ENCODE measurements at regions not wholly inside any gene's neighbourhood (a gene's known extent, or its start where the extent isn't known, plus 50 kb on each side); places are given as distances from the start of the nearest gene placed in this dataset.
"Not testable (repeated sequence)": the region's sequence is repeated elsewhere in the genome, so short reads cannot be mapped to it uniquely, and the experiment has no call there.

- H3K4me3 ChIP-seq (ENCODE audit: low read depth, low read length) = no peak overlapping the region
- no peaks in the 10 kb centered on the region for H3K79me2 ChIP-seq (ENCODE audit: control insufficient read depth, insufficient read depth, low read length, unreplicated experiment)
- H3K27ac ChIP-seq (ENCODE audit: low read depth, low read length) = no peak overlapping the region
- no peaks in the 10 kb centered on the region for H3K4me1 ChIP-seq (ENCODE audit: control insufficient read depth, insufficient read depth, low read length, unreplicated experiment)
- H3K27me3 ChIP-seq (ENCODE audit: insufficient read depth, low read length) = no peaks in the 10 kb centered on the region
- no peaks in the 10 kb centered on the region for H3K36me3 ChIP-seq (ENCODE audit: insufficient read depth, low read length)
- H2AFZ ChIP-seq (ENCODE audit: low read length, unreplicated experiment) = no peak overlapping the region
Observed at GRCh38 chr10:29774475-29774874, 139.7 kb upstream of the SVIL start.

- Histone ChIP-seq H3K4me1 (ENCODE audit: control insufficient read depth, insufficient read depth, low read length, unreplicated experiment) (no peaks in the 10 kb centered on the region), H3K27me3 (ENCODE audit: insufficient read depth, low read length) (no peaks in the 10 kb centered on the region), H3K36me3 (ENCODE audit: insufficient read depth, low read length) (no peaks in the 10 kb centered on the region), H2AFZ (ENCODE audit: low read length, unreplicated experiment) (no peak overlapping the region), H3K4me3 (ENCODE audit: low read depth, low read length) (no peak overlapping the region), H3K27ac (ENCODE audit: low read depth, low read length) (no peak overlapping the region), H3K79me2 (ENCODE audit: control insufficient read depth, insufficient read depth, low read length, unreplicated experiment) (no peaks in the 10 kb centered on the region)
Observed at GRCh38 chr10:29773675-29774091, 138.9 kb upstream of the SVIL start.

GRCh38 chr10:29772403-29772802 is 137.6 kb upstream of the SVIL start:
- Histone ChIP-seq H2AFZ (ENCODE audit: low read length, unreplicated experiment) (no peak overlapping the region), H3K4me3 (ENCODE audit: low read depth, low read length) (no peak overlapping the region), H3K4me1 (ENCODE audit: control insufficient read depth, insufficient read depth, low read length, unreplicated experiment) (no peaks in the 10 kb centered on the region), H3K27ac (ENCODE audit: low read depth, low read length) (no peak overlapping the region), H3K36me3 (ENCODE audit: insufficient read depth, low read length) (no peaks in the 10 kb centered on the region), H3K27me3 (ENCODE audit: insufficient read depth, low read length) (no peaks in the 10 kb centered on the region), H3K79me2 (ENCODE audit: control insufficient read depth, insufficient read depth, low read length, unreplicated experiment) (no peaks in the 10 kb centered on the region)

- Histone ChIP-seq H3K27me3 (ENCODE audit: insufficient read depth, low read length) (no peaks in the 10 kb centered on the region), H3K79me2 (ENCODE audit: control insufficient read depth, insufficient read depth, low read length, unreplicated experiment) (no peaks in the 10 kb centered on the region), H3K4me1 (ENCODE audit: control insufficient read depth, insufficient read depth, low read length, unreplicated experiment) (no peaks in the 10 kb centered on the region), H3K36me3 (ENCODE audit: insufficient read depth, low read length) (no peaks in the 10 kb centered on the region), H2AFZ (ENCODE audit: low read length, unreplicated experiment) (no peak overlapping the region), H3K27ac (ENCODE audit: low read depth, low read length) (no peak overlapping the region), H3K4me3 (ENCODE audit: low read depth, low read length) (no peak overlapping the region)
Observed at GRCh38 chr10:29771376-29771775, 136.6 kb upstream of the SVIL start.

- H3K36me3 ChIP-seq (ENCODE audit: insufficient read depth, low read length); H3K79me2 ChIP-seq (ENCODE audit: control insufficient read depth, insufficient read depth, low read length, unreplicated experiment); H3K27me3 ChIP-seq (ENCODE audit: insufficient read depth, low read length); H2AFZ ChIP-seq (ENCODE audit: low read length, unreplicated experiment); H3K4me3 ChIP-seq (ENCODE audit: low read depth, low read length); H3K27ac ChIP-seq (ENCODE audit: low read depth, low read length); H3K4me1 ChIP-seq (ENCODE audit: control insufficient read depth, insufficient read depth, low read length, unreplicated experiment): not testable (repeated sequence)
Observed at GRCh38 chr10:29769277-29769676, 134.5 kb upstream of the SVIL start.

GRCh38 chr10:29767968-29768367 is 133.2 kb upstream of the SVIL start:
- Histone ChIP-seq H3K27ac (ENCODE audit: low read depth, low read length) (no peak overlapping the region), H3K27me3 (ENCODE audit: insufficient read depth, low read length) (no peaks in the 10 kb centered on the region), H2AFZ (ENCODE audit: low read length, unreplicated experiment) (no peak overlapping the region), H3K4me1 (ENCODE audit: control insufficient read depth, insufficient read depth, low read length, unreplicated experiment) (no peaks in the 10 kb centered on the region), H3K4me3 (ENCODE audit: low read depth, low read length) (no peak overlapping the region), H3K79me2 (ENCODE audit: control insufficient read depth, insufficient read depth, low read length, unreplicated experiment) (no peaks in the 10 kb centered on the region), H3K36me3 (ENCODE audit: insufficient read depth, low read length) (no peaks in the 10 kb centered on the region)

GRCh38 chr10:29766753-29767152 is 132.0 kb upstream of the SVIL start:
- no peak overlapping the region for H2AFZ ChIP-seq (ENCODE audit: low read length, unreplicated experiment)
- no peaks in the 10 kb centered on the region for H3K4me1 ChIP-seq (ENCODE audit: control insufficient read depth, insufficient read depth, low read length, unreplicated experiment)
- H3K79me2 ChIP-seq (ENCODE audit: control insufficient read depth, insufficient read depth, low read length, unreplicated experiment) = no peaks in the 10 kb centered on the region
- no peaks in the 10 kb centered on the region for H3K36me3 ChIP-seq (ENCODE audit: insufficient read depth, low read length)
- H3K27me3 ChIP-seq (ENCODE audit: insufficient read depth, low read length) = no peaks in the 10 kb centered on the region
- H3K4me3 ChIP-seq (ENCODE audit: low read depth, low read length) = no peak overlapping the region
- no peak overlapping the region for H3K27ac ChIP-seq (ENCODE audit: low read depth, low read length)

- Histone ChIP-seq H3K79me2 (ENCODE audit: control insufficient read depth, insufficient read depth, low read length, unreplicated experiment) (no peaks in the 10 kb centered on the region), H2AFZ (ENCODE audit: low read length, unreplicated experiment) (no peak overlapping the region), H3K36me3 (ENCODE audit: insufficient read depth, low read length) (no peaks in the 10 kb centered on the region), H3K4me1 (ENCODE audit: control insufficient read depth, insufficient read depth, low read length, unreplicated experiment) (no peaks in the 10 kb centered on the region), H3K27me3 (ENCODE audit: insufficient read depth, low read length) (no peaks in the 10 kb centered on the region), H3K27ac (ENCODE audit: low read depth, low read length) (no peak overlapping the region), H3K4me3 (ENCODE audit: low read depth, low read length) (no peak overlapping the region)
Observed at GRCh38 chr10:29765330-29765729, 130.6 kb upstream of the SVIL start.

- peaks cover 2% of the 10 kb centered on the region for H3K4me1 ChIP-seq (ENCODE audit: control insufficient read depth, insufficient read depth, low read length, unreplicated experiment)
- no peaks in the 10 kb centered on the region for H3K36me3 ChIP-seq (ENCODE audit: insufficient read depth, low read length)
- no peaks in the 10 kb centered on the region for H3K27me3 ChIP-seq (ENCODE audit: insufficient read depth, low read length)
- H2AFZ ChIP-seq (ENCODE audit: low read length, unreplicated experiment) = no peak overlapping the region
- H3K79me2 ChIP-seq (ENCODE audit: control insufficient read depth, insufficient read depth, low read length, unreplicated experiment) = no peaks in the 10 kb centered on the region
- no peak overlapping the region for H3K27ac ChIP-seq (ENCODE audit: low read depth, low read length)
- no peak overlapping the region for H3K4me3 ChIP-seq (ENCODE audit: low read depth, low read length)
Observed at GRCh38 chr10:29763396-29763795, 128.6 kb upstream of the SVIL start.

- no peaks in the 10 kb centered on the region for H3K36me3 ChIP-seq (ENCODE audit: insufficient read depth, low read length)
- H3K4me1 ChIP-seq (ENCODE audit: control insufficient read depth, insufficient read depth, low read length, unreplicated experiment) = peaks cover 14% of the 10 kb centered on the region
- no peak overlapping the region for H2AFZ ChIP-seq (ENCODE audit: low read length, unreplicated experiment)
- H3K79me2 ChIP-seq (ENCODE audit: control insufficient read depth, insufficient read depth, low read length, unreplicated experiment) = no peaks in the 10 kb centered on the region
- no peak overlapping the region for H3K27ac ChIP-seq (ENCODE audit: low read depth, low read length)
- no peaks in the 10 kb centered on the region for H3K27me3 ChIP-seq (ENCODE audit: insufficient read depth, low read length)
- no peak overlapping the region for H3K4me3 ChIP-seq (ENCODE audit: low read depth, low read length)
Observed at GRCh38 chr10:29761916-29762315, 127.1 kb upstream of the SVIL start.

GRCh38 chr10:29760138-29760900 is 125.5 kb upstream of the SVIL start:
- H3K27ac ChIP-seq (ENCODE audit: low read depth, low read length) = no peak overlapping the region
- H3K27me3 ChIP-seq (ENCODE audit: insufficient read depth, low read length) = no peaks in the 10 kb centered on the region
- H3K79me2 ChIP-seq (ENCODE audit: control insufficient read depth, insufficient read depth, low read length, unreplicated experiment) = no peaks in the 10 kb centered on the region
- H3K36me3 ChIP-seq (ENCODE audit: insufficient read depth, low read length) = no peaks in the 10 kb centered on the region
- H3K4me3 ChIP-seq (ENCODE audit: low read depth, low read length) = no peak overlapping the region
- no peak overlapping the region for H2AFZ ChIP-seq (ENCODE audit: low read length, unreplicated experiment)
- H3K4me1 ChIP-seq (ENCODE audit: control insufficient read depth, insufficient read depth, low read length, unreplicated experiment) = peaks cover 14% of the 10 kb centered on the region

All from ACC112 (cell line).